A673 (cell line): ENCODE measurements at regions not wholly inside any gene's neighbourhood (a gene's known extent, or its start where the extent isn't known, plus 50 kb on each side); places are given as distances from the start of the nearest gene placed in this dataset.

Experiments used
- BruUV-seq: library from RNA; stranded (reverse); fragments of 400-500 nt; replicated peaks from 2 replicates; lab custom pipeline; 2021; lab: Mats Ljungman, UMichigan
- CTCF ChIA-PET: fragments of 300-600 bp; sonication (Branson Sonifier 250); formaldehyde crosslinking; loops from one replicate; lab custom pipeline; 2022; ENCODE audit warnings: antibody characterized with exemption; lab: Charles Lee
- POLR2A ChIA-PET: fragments of 300-600 bp; sonication (Branson Sonifier 250); formaldehyde crosslinking; loops from one replicate; lab custom pipeline; 2022; ENCODE audit warnings: antibody characterized with exemption; ENCODE audit not compliant: low non-redundant PET; lab: Charles Lee
- DNase-seq: peaks from one replicate; pipeline ENCODE4 v3.0.0-alpha.2; 2015; ENCODE audit warnings: low spot score
- H3K27ac ChIP-seq: fragments of 200-600 bp; sonication (generic); 2 replicates; pipeline ENCODE4 v1.5.1; 2016; ENCODE audit warnings: mixed run types, low read depth, mild to moderate bottlenecking, mixed read lengths, antibody characterized with exemption, low read length; ENCODE audit not compliant: poor library complexity, severe bottlenecking
- H3K27me3 ChIP-seq: fragments of 200-600 bp; sonication (generic); replicated peaks from 2 replicates; pipeline ENCODE4 v1.6.1; 2017; ENCODE audit warnings: mixed run types, low read depth, mild to moderate bottlenecking, mixed read lengths, antibody characterized with exemption, low read length; ENCODE audit not compliant: insufficient read depth, poor library complexity
- H3K36me3 ChIP-seq: fragments of 200-600 bp; sonication (generic); 2 replicates; pipeline ENCODE4 v1.6.1; 2016; ENCODE audit warnings: mixed run types, mild to moderate bottlenecking, mixed read lengths, antibody characterized with exemption, low read length; ENCODE audit not compliant: insufficient read depth, poor library complexity, severe bottlenecking
- H3K4me1 ChIP-seq: fragments of 200-600 bp; sonication (generic); 2 replicates; pipeline ENCODE4 v1.6.1; 2017; ENCODE audit warnings: mixed run types, mild to moderate bottlenecking, mixed read lengths, antibody characterized with exemption, low read length; ENCODE audit not compliant: insufficient read depth, poor library complexity, severe bottlenecking
- H3K4me3 ChIP-seq: fragments of 200-600 bp; sonication (generic); 2 replicates; pipeline ENCODE4 v1.5.1; 2016; ENCODE audit warnings: low read depth, mixed run types, mild to moderate bottlenecking, mixed read lengths, low read length; ENCODE audit not compliant: poor library complexity, severe bottlenecking
- H3K9me3 ChIP-seq: fragments of 200-600 bp; sonication (generic); 2 replicates; pipeline ENCODE4 v1.6.1; 2016; ENCODE audit warnings: mixed run types, low read depth, mild to moderate bottlenecking, mixed read lengths, antibody characterized with exemption, low read length; ENCODE audit not compliant: poor library complexity, severe bottlenecking
- CTCF ChIP-seq: fragments of 300-800, 200-600 bp; sonication (generic); conservative IDR thresholded peaks from 2 replicates; pipeline ENCODE4 v1.5.1; 2017; ENCODE audit warnings: low read depth, mild to moderate bottlenecking, antibody characterized with exemption, low read length, moderate library complexity, mixed read lengths
- EZH2 ChIP-seq: fragments of 200-600 bp; sonication (generic); IDR thresholded peaks from 2 replicates; pipeline ENCODE4 v1.6.1; 2017; ENCODE audit warnings: borderline replicate concordance, low read depth, mild to moderate bottlenecking, mixed read lengths, antibody characterized with exemption, low read length; ENCODE audit not compliant: poor library complexity, severe bottlenecking
- intact Hi-C: fragments of 100-400 bp; cut with micrococcal nuclease; formaldehyde crosslinking; loops from one replicate; pipeline ENCODE4 v1.10.0; 2022; ENCODE audit not compliant: unreplicated experiment

GRCh38 chr4:36614011-36614410 lies 332.6 kb downstream of the DTHD1 start:
- peaks cover 4% of the 10 kb centered on the region for H3K9me3 ChIP-seq
- no peak overlapping the region for H3K27ac ChIP-seq
- H3K4me1 ChIP-seq, result no peaks in the 10 kb centered on the region
- BruUV-seq, result no TSS peak
- ChIA-PET CTCF (no interaction called here), POLR2A (no interaction called here)
- H3K36me3 ChIP-seq, result no peaks in the 10 kb centered on the region
- H3K4me3 ChIP-seq, result no peak overlapping the region
- TF ChIP-seq CTCF (no peak), EZH2 (no peak)
- intact Hi-C loops, result no loop called here
- no peak for DNase-seq
- H3K27me3 ChIP-seq, result no peaks in the 10 kb centered on the region

GRCh38 chr4:36618102-36618501 lies 336.7 kb downstream of the DTHD1 start:
- POLR2A ChIA-PET, result no interaction called here
- Histone ChIP-seq H3K27me3 (no peaks in the 10 kb centered on the region), H3K36me3 (no peaks in the 10 kb centered on the region), H3K4me1 (no peaks in the 10 kb centered on the region), H3K4me3 (no peak overlapping the region), H3K9me3 (peaks cover 9% of the 10 kb centered on the region), H3K27ac (no peak overlapping the region)
- TF ChIP-seq EZH2 (no peak), CTCF (no peak)
- intact Hi-C loops, result no loop called here
- no peak for DNase-seq
- BruUV-seq, result no TSS peak
- CTCF ChIA-PET, result no interaction called here

GRCh38 chr4:36624030-36624429 lies 342.6 kb downstream of the DTHD1 start:
- H3K4me1 ChIP-seq, result no peaks in the 10 kb centered on the region
- no peaks in the 10 kb centered on the region for H3K36me3 ChIP-seq
- ChIA-PET POLR2A (no interaction called here), CTCF (no interaction called here)
- H3K9me3 ChIP-seq, result peaks cover 5% of the 10 kb centered on the region
- intact Hi-C loops, result no loop called here
- no peak for TF ChIP-seq EZH2
- TF ChIP-seq CTCF, result no peak
- no peak overlapping the region for H3K27ac ChIP-seq
- H3K27me3 ChIP-seq, result no peaks in the 10 kb centered on the region
- DNase-seq, result no peak
- no peak overlapping the region for H3K4me3 ChIP-seq
- BruUV-seq, result no TSS peak
